ENCODE measurements at regions not wholly inside any gene's neighbourhood (a gene's known extent, or its start where the extent isn't known, plus 50 kb on each side); places are given as distances from the start of the nearest gene placed in this dataset.
"Not testable (repeated sequence)": the region's sequence is repeated elsewhere in the genome, so short reads cannot be mapped to it uniquely, and the experiment has no call there.

GRCh38 chr13:90447734-90448101, 899.8 kb upstream of the MIR17HG start:
- no peak for DNase-seq (ENCODE audit: extremely low read depth, low read depth, low spot score)

- no peak for DNase-seq (ENCODE audit: extremely low read depth, low read depth, low spot score)
Observed at GRCh38 chr13:90448466-90449037, 898.9 kb upstream of the MIR17HG start.

GRCh38 chr13:90453342-90453741, 894.1 kb upstream of the MIR17HG start:
- no peak for DNase-seq (ENCODE audit: extremely low read depth, low read depth, low spot score)

- no peak for DNase-seq (ENCODE audit: extremely low read depth, low read depth, low spot score)
Observed at GRCh38 chr13:90454002-90454636, 893.4 kb upstream of the MIR17HG start.

GRCh38 chr13:90455067-90455466, 892.4 kb upstream of the MIR17HG start:
- DNase-seq (ENCODE audit: extremely low read depth, low read depth, low spot score) = no peak

- no peak for DNase-seq (ENCODE audit: extremely low read depth, low read depth, low spot score)
Observed at GRCh38 chr13:90455823-90456222, 891.7 kb upstream of the MIR17HG start.

- no peak for DNase-seq (ENCODE audit: extremely low read depth, low read depth, low spot score)
Observed at GRCh38 chr13:90461398-90461797, 886.1 kb upstream of the MIR17HG start.

- no peak for DNase-seq (ENCODE audit: extremely low read depth, low read depth, low spot score)
Observed at GRCh38 chr13:90477216-90477615, 870.3 kb upstream of the MIR17HG start.

GRCh38 chr13:90483906-90484305, 863.6 kb upstream of the MIR17HG start:
- DNase-seq (ENCODE audit: extremely low read depth, low read depth, low spot score) = no peak

- no peak for DNase-seq (ENCODE audit: extremely low read depth, low read depth, low spot score)
Observed at GRCh38 chr13:90485436-90485835, 862.1 kb upstream of the MIR17HG start.

- DNase-seq (ENCODE audit: extremely low read depth, low read depth, low spot score) = no peak
Observed at GRCh38 chr13:90492872-90493271, 854.6 kb upstream of the MIR17HG start.

GRCh38 chr13:90493667-90494066, 853.8 kb upstream of the MIR17HG start:
- no peak for DNase-seq (ENCODE audit: extremely low read depth, low read depth, low spot score)

GRCh38 chr13:90494849-90495248, 852.6 kb upstream of the MIR17HG start:
- not testable (repeated sequence) for DNase-seq (ENCODE audit: extremely low read depth, low read depth, low spot score)

- no peak for DNase-seq (ENCODE audit: extremely low read depth, low read depth, low spot score)
Observed at GRCh38 chr13:90498096-90498495, 849.4 kb upstream of the MIR17HG start.

GRCh38 chr13:90498816-90499215, 848.7 kb upstream of the MIR17HG start:
- no peak for DNase-seq (ENCODE audit: extremely low read depth, low read depth, low spot score)

- no peak for DNase-seq (ENCODE audit: extremely low read depth, low read depth, low spot score)
Observed at GRCh38 chr13:90500569-90500968, 846.9 kb upstream of the MIR17HG start.

GRCh38 chr13:90502153-90502552, 845.3 kb upstream of the MIR17HG start:
- no peak for DNase-seq (ENCODE audit: extremely low read depth, low read depth, low spot score)

- no peak for DNase-seq (ENCODE audit: extremely low read depth, low read depth, low spot score)
Observed at GRCh38 chr13:90502762-90503161, 844.7 kb upstream of the MIR17HG start.

- no peak for DNase-seq (ENCODE audit: extremely low read depth, low read depth, low spot score)
Observed at GRCh38 chr13:90510319-90510718, 837.2 kb upstream of the MIR17HG start.

GRCh38 chr13:90511903-90512302, 835.6 kb upstream of the MIR17HG start:
- DNase-seq (ENCODE audit: extremely low read depth, low read depth, low spot score) = no peak

- not testable (repeated sequence) for DNase-seq (ENCODE audit: extremely low read depth, low read depth, low spot score)
Observed at GRCh38 chr13:90514712-90515111, 832.8 kb upstream of the MIR17HG start.

GRCh38 chr13:90518417-90518816, 829.1 kb upstream of the MIR17HG start:
- DNase-seq (ENCODE audit: extremely low read depth, low read depth, low spot score) = no peak

- no peak for DNase-seq (ENCODE audit: extremely low read depth, low read depth, low spot score)
Observed at GRCh38 chr13:90519157-90519556, 828.3 kb upstream of the MIR17HG start.

All from glomerular endothelial cell (primary cell).